ENCODE measurements at regions not wholly inside any gene's neighbourhood (a gene's known extent, or its start where the extent isn't known, plus 50 kb on each side); places are given as distances from the start of the nearest gene placed in this dataset.

DNA sequence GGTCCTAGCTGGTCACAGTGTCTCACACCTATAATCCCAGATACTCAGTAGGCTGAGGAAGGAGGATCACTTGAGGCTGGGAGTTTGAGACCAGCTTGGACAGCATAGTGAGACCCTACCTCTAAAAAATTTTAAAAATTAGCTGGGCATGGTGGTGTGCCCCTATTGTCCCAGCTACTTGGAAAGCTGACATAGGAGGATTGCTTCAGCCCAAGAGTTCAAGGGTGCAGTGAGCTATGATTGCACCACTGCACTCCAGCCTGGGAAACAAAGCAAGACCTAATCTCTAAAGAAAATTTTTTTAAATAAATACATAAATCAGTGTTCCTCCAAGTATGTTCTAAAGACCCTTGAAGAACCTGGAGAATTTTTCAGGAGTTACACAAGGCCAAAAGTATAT, 50.6 kb upstream of the GNAO1 start:
- Histone ChIP-seq H3K4me3 (ENCODE audit: low read depth, low read length) (no peak overlapping the region), H3K27me3 (ENCODE audit: control insufficient read depth, insufficient read depth, low read length) (no peaks in the 10 kb centered on the region), H3K36me3 (ENCODE audit: control insufficient read depth, insufficient read depth, low read length) (no peaks in the 10 kb centered on the region)
- DNase-seq (ENCODE audit: low read depth), result no peak
- TF ChIP-seq, protein P1, sequence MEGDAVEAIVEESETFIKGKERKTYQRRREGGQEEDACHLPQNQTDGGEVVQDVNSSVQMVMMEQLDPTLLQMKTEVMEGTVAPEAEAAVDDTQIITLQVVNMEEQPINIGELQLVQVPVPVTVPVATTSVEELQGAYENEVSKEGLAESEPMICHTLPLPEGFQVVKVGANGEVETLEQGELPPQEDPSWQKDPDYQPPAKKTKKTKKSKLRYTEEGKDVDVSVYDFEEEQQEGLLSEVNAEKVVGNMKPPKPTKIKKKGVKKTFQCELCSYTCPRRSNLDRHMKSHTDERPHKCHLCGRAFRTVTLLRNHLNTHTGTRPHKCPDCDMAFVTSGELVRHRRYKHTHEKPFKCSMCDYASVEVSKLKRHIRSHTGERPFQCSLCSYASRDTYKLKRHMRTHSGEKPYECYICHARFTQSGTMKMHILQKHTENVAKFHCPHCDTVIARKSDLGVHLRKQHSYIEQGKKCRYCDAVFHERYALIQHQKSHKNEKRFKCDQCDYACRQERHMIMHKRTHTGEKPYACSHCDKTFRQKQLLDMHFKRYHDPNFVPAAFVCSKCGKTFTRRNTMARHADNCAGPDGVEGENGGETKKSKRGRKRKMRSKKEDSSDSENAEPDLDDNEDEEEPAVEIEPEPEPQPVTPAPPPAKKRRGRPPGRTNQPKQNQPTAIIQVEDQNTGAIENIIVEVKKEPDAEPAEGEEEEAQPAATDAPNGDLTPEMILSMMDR (IDR thresholded peaks at IDR 0.05; ENCODE audit: insufficient read depth, low read depth, low read length), result no peak
- ChIA-PET POLR2A (no interaction called here), CTCF (no interaction called here)

DNA sequence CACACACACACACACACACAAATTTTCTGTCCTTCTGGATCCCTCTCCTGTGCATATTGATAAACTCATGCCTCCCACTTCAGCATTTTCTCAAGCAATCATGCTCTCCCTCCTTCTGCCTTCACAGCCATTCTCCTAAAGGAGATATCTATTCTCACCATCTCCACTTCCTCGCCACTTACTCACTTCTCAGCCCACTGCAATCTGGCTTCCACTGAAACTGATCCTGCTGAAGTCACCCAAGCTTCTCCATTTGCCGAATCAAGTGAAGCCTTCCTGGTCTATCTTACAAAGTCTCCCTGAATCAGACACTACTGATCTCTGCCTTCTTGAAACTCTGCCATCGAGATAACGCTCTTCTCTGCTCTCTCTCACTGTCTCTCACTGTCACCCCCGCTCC, 54.0 kb upstream of the GNAO1 start:
- Histone ChIP-seq H3K4me3 (ENCODE audit: low read depth, low read length) (no peak overlapping the region), H3K27me3 (ENCODE audit: control insufficient read depth, insufficient read depth, low read length) (no peaks in the 10 kb centered on the region), H3K36me3 (ENCODE audit: control insufficient read depth, insufficient read depth, low read length) (no peaks in the 10 kb centered on the region)
- POLR2A ChIA-PET, result no interaction called here
- TF ChIP-seq, protein P1 (IDR thresholded peaks at IDR 0.05; ENCODE audit: insufficient read depth, low read depth, low read length), result no peak
- DNase-seq (ENCODE audit: low read depth), result no peak
- CTCF ChIA-PET, result no interaction called here

DNA sequence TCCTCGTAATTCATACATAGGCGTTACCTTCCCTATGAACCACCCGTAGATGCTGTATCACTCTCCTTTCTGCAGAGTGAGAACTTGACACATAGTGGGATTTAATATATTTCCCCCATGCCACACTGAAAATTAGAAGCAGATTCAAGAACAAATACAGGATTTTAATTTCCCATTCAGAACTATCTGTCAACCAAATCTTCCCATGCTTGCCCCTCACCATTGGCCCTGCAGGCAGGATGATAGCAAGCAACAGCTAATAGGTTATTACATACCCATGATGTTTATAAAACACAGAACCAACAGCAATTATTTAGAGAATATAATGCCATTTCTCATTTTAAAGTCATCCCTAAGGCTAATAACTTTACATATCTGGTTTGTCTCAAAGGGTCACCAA, 55.0 kb upstream of the GNAO1 start:
- CTCF ChIA-PET, result interaction anchor here (2.0 kb wide), 1 partner anchor 182 kb away, joined by 5 read pairs; no protein-coding TSS in a partner anchor
- H3K36me3 ChIP-seq (ENCODE audit: control insufficient read depth, insufficient read depth, low read length), result no peaks in the 10 kb centered on the region
- no peak for DNase-seq (ENCODE audit: low read depth)
- POLR2A ChIA-PET, result no interaction called here
- TF ChIP-seq, protein P1 (IDR thresholded peaks at IDR 0.05; ENCODE audit: insufficient read depth, low read depth, low read length), result no peak
- no peaks in the 10 kb centered on the region for H3K27me3 ChIP-seq (ENCODE audit: control insufficient read depth, insufficient read depth, low read length)
- H3K4me3 ChIP-seq (ENCODE audit: low read depth, low read length), result no peak overlapping the region

DNA sequence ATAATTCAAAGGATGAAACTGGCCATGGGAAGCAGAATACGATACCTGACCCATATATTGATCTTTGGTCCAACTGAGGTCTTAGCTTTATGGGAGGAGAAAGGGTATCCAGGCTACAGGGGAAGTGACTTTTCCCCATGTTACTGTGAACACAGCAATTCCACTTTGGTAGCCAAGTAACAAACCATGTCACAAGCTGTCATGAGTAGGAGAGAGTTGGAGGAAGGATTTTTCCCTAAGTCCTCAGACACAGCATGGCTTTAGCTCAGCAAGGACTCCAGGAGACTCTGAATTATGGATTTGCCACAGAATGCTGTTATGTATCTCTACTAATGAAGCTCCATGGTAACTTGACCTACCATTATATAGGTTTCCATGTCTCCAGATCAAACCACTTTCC, 56.5 kb upstream of the GNAO1 start:
- Histone ChIP-seq H3K4me3 (ENCODE audit: low read depth, low read length) (no peak overlapping the region), H3K27me3 (ENCODE audit: control insufficient read depth, insufficient read depth, low read length) (no peaks in the 10 kb centered on the region), H3K36me3 (ENCODE audit: control insufficient read depth, insufficient read depth, low read length) (no peaks in the 10 kb centered on the region)
- POLR2A ChIA-PET, result no interaction called here
- CTCF ChIA-PET, result interaction anchor here (1.4 to 2.0 kb wide), 2 partner anchors 11 to 184 kb away, joined by 4 to 5 read pairs; no protein-coding TSS in a partner anchor
- TF ChIP-seq, protein P1 (IDR thresholded peaks at IDR 0.05; ENCODE audit: insufficient read depth, low read depth, low read length), result no peak
- no peak for DNase-seq (ENCODE audit: low read depth)

DNA sequence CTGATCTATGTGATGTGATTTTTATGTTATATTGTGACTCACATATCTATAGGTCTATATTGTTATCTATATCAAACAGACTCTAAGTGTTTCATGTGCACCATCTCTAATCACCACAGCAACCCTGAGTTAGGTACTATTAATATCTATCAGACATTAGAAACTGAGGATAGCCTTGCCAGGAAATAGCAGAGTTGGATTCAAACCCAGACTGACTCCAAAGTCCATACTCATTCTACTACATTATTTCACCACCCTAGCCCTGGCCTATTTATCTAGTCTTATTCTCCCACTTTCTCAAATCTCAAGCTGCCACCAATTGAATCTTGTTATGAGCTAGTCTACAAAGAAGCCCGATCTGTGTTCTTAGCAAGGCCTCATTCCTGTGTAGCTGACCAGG, 65.4 kb upstream of the GNAO1 start:
- TF ChIP-seq, protein P1 (IDR thresholded peaks at IDR 0.05; ENCODE audit: insufficient read depth, low read depth, low read length), result no peak
- ChIA-PET CTCF (interaction anchor here (0.6 kb wide), 1 partner anchor 183 kb away, joined by 3 read pairs; no protein-coding TSS in a partner anchor), POLR2A (no interaction called here)

More for the DNA sequence above, 65.4 kb upstream of the GNAO1 start:
- no peak for DNase-seq (ENCODE audit: low read depth)
- H3K27me3 ChIP-seq (ENCODE audit: control insufficient read depth, insufficient read depth, low read length), result no peaks in the 10 kb centered on the region
- H3K36me3 ChIP-seq (ENCODE audit: control insufficient read depth, insufficient read depth, low read length), result no peaks in the 10 kb centered on the region
- H3K4me3 ChIP-seq (ENCODE audit: low read depth, low read length), result no peak overlapping the region

All from BJ (cell line).